Adrenal gland (tissue), 9 donors: ENCODE measurements at regions not wholly inside any gene's neighbourhood (a gene's known extent, or its start where the extent isn't known, plus 50 kb on each side); places are given as distances from the start of the nearest gene placed in this dataset.

ENCODE experiments used
- DNase-seq, 7 donors: peaks; one replicate each; pipeline ENCODE4 v3.0.0-alpha.2; 2019 to 2020
- H3K27ac ChIP-seq, 5 donors: fragments of 200-600 bp; sonication (generic) in 4 of 5; 1 replicate in 3 of 5; 2 replicates in 2 of 5; pipeline versions ENCODE4 v1.5.1 to v1.8.0; 2016 to 2020; ENCODE audit warnings: mild to moderate bottlenecking in 1 of 5
- H3K27me3 ChIP-seq: fragments of 200-600 bp; 2 replicates; pipeline ENCODE4 v1.8.0; 2021
- H3K36me3 ChIP-seq, 2 donors: fragments of 200-600 bp; replicated peaks in 1 of 2; 1 replicate in 1 of 2; 2 replicates in 1 of 2; pipeline versions ENCODE4 v1.5.1 to v1.8.0; 2018 to 2022
- H3K4me1 ChIP-seq, 2 donors: fragments of 200-600 bp; replicated peaks in 1 of 2; 1 replicate in 1 of 2; 2 replicates in 1 of 2; pipeline versions ENCODE4 v1.5.1 to v1.8.0; 2018 to 2021
- H3K4me3 ChIP-seq, 4 donors: fragments of 200-600 bp; sonication (generic) in 3 of 4; one replicate each; pipeline ENCODE4 v1.5.1; 2016 to 2018
- H3K9me3 ChIP-seq, 3 donors: fragments of 200-600 bp; sonication (generic) in 1 of 3; replicated peaks in 1 of 3; 1 replicate in 2 of 3; 2 replicates in 1 of 3; pipeline versions ENCODE4 v1.5.1 to v1.8.0; 2016 to 2021
- POLR2A ChIP-seq, 2 donors: fragments of 450-650 bp; IDR thresholded peaks; one replicate each; pipeline ENCODE4 v1.6.1; 2017; ENCODE audit warnings: antibody characterized with exemption in 2 of 2, mild to moderate bottlenecking in 2 of 2, moderate library complexity in 1 of 2
- WGBS, 4 donors: extraction: QIAGEN DNeasy Blood & Tissue Kit in 2 of 4; methylation state at CpG; one replicate each; pipeline versions ENCODE4 v1.1.5 to v1.1.7; 2013 to 2017; 5-methylcytosine and 5-hydroxymethylcytosine counted together
- intact Hi-C, 2 donors: fragments of 100-400 bp; cut with DNase I; formaldehyde crosslinking; loops; one replicate each; pipeline versions ENCODE4 v1.14.1 to v1.15.0; 2022 to 2023
- TF ChIP-seq, protein P1 (sequence below), 6 experiments: fragments of 450-650 bp in 4 of 6; fragments of 200-600 bp in 2 of 6; sonication (generic) in 1 of 6; IDR thresholded peaks; 1 replicate in 5 of 6; 2 replicates in 1 of 6; pipeline versions ENCODE4 v1.5.1 to v1.8.0; 2016 to 2021; ENCODE audit warnings: antibody characterized with exemption in 6 of 6, mild to moderate bottlenecking in 2 of 6, moderate library complexity in 1 of 6
- donor health status: healthy with polysubstance abuse.
- donor health status: Bipolar disorder and iron deficiency.
- donor health status: DM: yes; HTN: yes; CAD: no.
- donor health status: DM: no; HTN: no; CAD: no.
- donor health status: DM: no; HTN: no; CAD: no.

DNA sequence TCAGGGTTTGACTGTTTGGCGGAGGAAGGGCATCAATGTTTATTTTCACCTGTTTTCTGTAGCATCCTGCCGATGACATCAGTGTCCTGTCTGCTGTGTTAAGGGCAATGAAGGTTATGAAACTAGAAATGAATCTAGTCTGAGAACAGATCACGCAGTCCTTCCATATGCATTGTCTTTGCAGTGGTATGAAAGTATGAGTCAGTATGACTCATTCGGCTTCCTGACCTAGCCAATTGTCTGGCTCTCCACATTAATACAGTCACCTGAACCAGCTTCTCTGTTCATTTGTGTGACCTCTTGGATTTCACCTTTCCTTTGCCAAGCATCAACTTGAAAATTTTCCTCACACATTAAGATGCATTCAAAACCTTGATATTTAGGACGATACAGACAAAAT, 353.8 kb downstream of the RND3 start:
- no peaks in the 10 kb centered on the region for H3K4me1 ChIP-seq
- DNase-seq, result peak in 2 of 7 donors; percentile 9 to 13
- no peak overlapping the region for H3K4me3 ChIP-seq
- no peaks in the 10 kb centered on the region for H3K9me3 ChIP-seq
- intact Hi-C loops, result no loop called here
- WGBS, 4 donors, result 38 to 57% (median 50%) methylated on average over 5 of the region's 5 CpGs
- no peak for TF ChIP-seq POLR2A (IDR thresholded peaks at IDR 0.05)
- TF ChIP-seq, protein P1, sequence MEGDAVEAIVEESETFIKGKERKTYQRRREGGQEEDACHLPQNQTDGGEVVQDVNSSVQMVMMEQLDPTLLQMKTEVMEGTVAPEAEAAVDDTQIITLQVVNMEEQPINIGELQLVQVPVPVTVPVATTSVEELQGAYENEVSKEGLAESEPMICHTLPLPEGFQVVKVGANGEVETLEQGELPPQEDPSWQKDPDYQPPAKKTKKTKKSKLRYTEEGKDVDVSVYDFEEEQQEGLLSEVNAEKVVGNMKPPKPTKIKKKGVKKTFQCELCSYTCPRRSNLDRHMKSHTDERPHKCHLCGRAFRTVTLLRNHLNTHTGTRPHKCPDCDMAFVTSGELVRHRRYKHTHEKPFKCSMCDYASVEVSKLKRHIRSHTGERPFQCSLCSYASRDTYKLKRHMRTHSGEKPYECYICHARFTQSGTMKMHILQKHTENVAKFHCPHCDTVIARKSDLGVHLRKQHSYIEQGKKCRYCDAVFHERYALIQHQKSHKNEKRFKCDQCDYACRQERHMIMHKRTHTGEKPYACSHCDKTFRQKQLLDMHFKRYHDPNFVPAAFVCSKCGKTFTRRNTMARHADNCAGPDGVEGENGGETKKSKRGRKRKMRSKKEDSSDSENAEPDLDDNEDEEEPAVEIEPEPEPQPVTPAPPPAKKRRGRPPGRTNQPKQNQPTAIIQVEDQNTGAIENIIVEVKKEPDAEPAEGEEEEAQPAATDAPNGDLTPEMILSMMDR (IDR thresholded peaks at IDR 0.05), result no peak
- H3K27me3 ChIP-seq, result no peaks in the 10 kb centered on the region
- H3K27ac ChIP-seq, result no peak overlapping the region
- no peaks in the 10 kb centered on the region for H3K36me3 ChIP-seq

GRCh38 chr2:150129921-150130575, 357.4 kb downstream of the RND3 start:
- Histone ChIP-seq H3K36me3 (no peaks in the 10 kb centered on the region), H3K27me3 (no peaks in the 10 kb centered on the region), H3K4me1 (no peaks in the 10 kb centered on the region), H3K4me3 (no peak overlapping the region), H3K27ac (no peak overlapping the region), H3K9me3 (no peaks in the 10 kb centered on the region)
- TF ChIP-seq, protein P1 (IDR thresholded peaks at IDR 0.05), result no peak
- no peak for TF ChIP-seq POLR2A (IDR thresholded peaks at IDR 0.05)
- WGBS, 4 donors, result 78 to 83% (median 82%) methylated on average over 5 of the region's 5 CpGs
- DNase-seq, result no peak
- intact Hi-C loops, result no loop called here

DNA sequence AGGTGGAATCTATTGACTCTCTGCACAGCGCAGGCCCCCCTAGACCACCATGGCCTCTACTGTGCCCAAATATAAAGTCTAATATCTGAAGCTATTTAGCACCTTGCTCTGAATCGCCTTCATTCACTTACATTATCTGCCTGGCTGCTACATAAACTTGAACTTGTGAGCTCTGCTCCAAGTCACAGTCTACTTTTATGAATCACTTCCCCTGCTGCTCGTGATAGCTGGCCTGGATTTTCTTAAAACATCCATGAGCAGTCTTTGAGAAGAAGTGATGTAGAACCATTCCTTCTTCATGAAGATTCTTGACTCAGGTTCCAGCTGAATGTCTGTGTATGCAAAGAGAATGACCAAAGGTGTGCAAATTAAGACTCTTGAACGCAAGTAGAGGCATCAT, 359.5 kb downstream of the RND3 start:
- Histone ChIP-seq H3K4me3 (no peak overlapping the region), H3K9me3 (no peaks in the 10 kb centered on the region), H3K27ac (no peak overlapping the region), H3K4me1 (no peaks in the 10 kb centered on the region), H3K27me3 (no peaks in the 10 kb centered on the region), H3K36me3 (no peaks in the 10 kb centered on the region)
- no peak for TF ChIP-seq POLR2A (IDR thresholded peaks at IDR 0.05)
- TF ChIP-seq, protein P1 (IDR thresholded peaks at IDR 0.05), result no peak
- WGBS, 4 donors, result 77 to 84% (median 78%) methylated on average over 4 of the region's 4 CpGs
- no peak for DNase-seq
- intact Hi-C loops, result no loop called here

DNA sequence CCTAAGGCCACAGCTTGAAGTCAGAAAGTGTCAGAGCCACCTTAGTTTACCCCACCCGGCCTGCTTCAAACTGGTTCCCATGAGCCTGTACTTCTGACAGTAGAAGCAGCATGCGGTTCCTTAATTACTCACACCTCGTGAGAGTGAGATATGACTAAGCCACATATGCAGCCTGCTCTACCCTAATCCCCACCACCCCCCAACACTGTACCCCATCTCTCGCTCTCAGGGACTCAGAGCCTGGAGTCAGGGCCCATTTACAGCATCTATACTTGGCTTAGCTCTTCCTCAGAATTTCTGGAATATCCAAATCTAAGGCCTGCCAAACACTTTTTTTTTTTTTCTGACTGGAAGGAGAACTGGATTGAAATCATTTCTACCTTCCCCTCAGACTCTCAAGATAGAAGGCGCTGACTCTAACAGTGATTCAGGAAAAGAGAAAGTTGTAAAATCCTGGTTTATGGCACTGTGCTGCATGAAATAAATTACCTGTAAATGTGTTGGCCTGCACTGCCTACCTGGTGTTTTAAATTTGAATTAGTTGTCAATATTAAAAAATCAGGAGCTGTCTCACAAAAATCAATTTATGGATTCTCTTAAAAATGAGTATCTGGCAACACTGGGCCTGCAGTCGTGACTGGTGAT, 360.0 kb downstream of the RND3 start:
- Histone ChIP-seq H3K4me1 (no peaks in the 10 kb centered on the region), H3K27ac (no peak overlapping the region), H3K4me3 (no peak overlapping the region), H3K36me3 (no peaks in the 10 kb centered on the region), H3K9me3 (no peaks in the 10 kb centered on the region), H3K27me3 (no peaks in the 10 kb centered on the region)
- DNase-seq, result no peak
- no peak for TF ChIP-seq POLR2A (IDR thresholded peaks at IDR 0.05)
- TF ChIP-seq, protein P1 (IDR thresholded peaks at IDR 0.05), result no peak
- WGBS, 4 donors, result 87 to 95% (median 91%) methylated on average over 6 of the region's 6 CpGs
- intact Hi-C loops, result no loop called here
